GM12878 (cell line): ENCODE measurements at regions not wholly inside any gene's neighbourhood (a gene's known extent, or its start where the extent isn't known, plus 50 kb on each side); places are given as distances from the start of the nearest gene placed in this dataset.

Experiments
- ATAC-seq: fragments of 200-7000 bp; cut with Tn5 transposase; 3 replicates; pipeline ENCODE4 v1.9.1; 2020; ENCODE audit warnings: mild to moderate bottlenecking, moderate library complexity
- BruUV-seq: library from RNA; stranded (reverse); fragments of 400-500 nt; replicated peaks from 2 replicates; lab custom pipeline; 2021; lab: Mats Ljungman, UMichigan
- CTCF ChIA-PET: fragments of 300-600 bp; sonication (Branson Sonifier 250); formaldehyde crosslinking; extraction: SDS; loops from one replicate; lab custom pipeline; 2021; ENCODE audit warnings: inconsistent platforms; lab: Yijun Ruan, JAX
- POLR2A ChIA-PET: fragments of 350-600 bp; formaldehyde crosslinking; extraction: SDS; loops from one replicate; lab custom pipeline; 2021; ENCODE audit warnings: inconsistent platforms; lab: Charles Lee
- RAD21 ChIA-PET: fragments of 300-600 bp; sonication (Branson Sonifier 250); formaldehyde crosslinking; loops from one replicate; lab custom pipeline; 2023; ENCODE audit warnings: antibody characterized with exemption; ENCODE audit not compliant: unreplicated experiment; lab: Charles Lee
- SMC1A ChIA-PET: fragments of 300-600 bp; sonication (Branson Sonifier 250); formaldehyde crosslinking; loops from one replicate; lab custom pipeline; 2023; ENCODE audit not compliant: unreplicated experiment, uncharacterized antibody; lab: Charles Lee
- DNase-seq: peaks from one replicate; pipeline ENCODE4 v3.0.0-alpha.2; 2011; ENCODE audit warnings: low read depth, low spot score
- FAIRE-seq: peaks from 3 replicates; lab custom pipeline; 2011; peaks lifted over from hg19 to GRCh38; lab: Jason Lieb, UNC
- H2AFZ ChIP-seq: 2 replicates; pipeline ENCODE4 v1.6.0; 2011; ENCODE audit warnings: low read depth, low read length, control low read depth; ENCODE audit not compliant: control insufficient read depth
- H3K27ac ChIP-seq: 2 replicates; pipeline ENCODE4 v1.5.1; 2011; ENCODE audit warnings: control low read depth; ENCODE audit not compliant: control insufficient read depth, insufficient read depth
- H3K27me3 ChIP-seq, 2 experiments: replicated peaks in 1 of 2; 2 replicates each; pipeline versions ENCODE4 v1.6.0 to v1.6.1; 2011; ENCODE audit warnings: low read length in 1 of 2; ENCODE audit not compliant: control insufficient read depth in 2 of 2, insufficient read depth in 2 of 2
- H3K36me3 ChIP-seq, 2 experiments: 2 replicates each; pipeline ENCODE4 v1.5.1; 2011; ENCODE audit warnings: low read length in 1 of 2; ENCODE audit not compliant: control insufficient read depth in 2 of 2, insufficient read depth in 2 of 2
- H3K4me1 ChIP-seq: 2 replicates; pipeline ENCODE4 v1.6.1; 2011; ENCODE audit warnings: mild to moderate bottlenecking, low read length, moderate library complexity, mixed read lengths; ENCODE audit not compliant: control insufficient read depth, insufficient read depth
- H3K4me2 ChIP-seq: 2 replicates; pipeline ENCODE4 v1.6.0; 2011; ENCODE audit warnings: control low read depth; ENCODE audit not compliant: control insufficient read depth, insufficient read depth
- H3K4me3 ChIP-seq: fragments of 200-600 bp; sonication (generic); 2 replicates; pipeline ENCODE4 v1.5.1; 2016
- H3K79me2 ChIP-seq: 2 replicates; pipeline ENCODE4 v1.6.0; 2011; ENCODE audit warnings: low read length; ENCODE audit not compliant: control insufficient read depth, insufficient read depth
- H3K9ac ChIP-seq: 2 replicates; pipeline ENCODE4 v1.8.0; 2011; ENCODE audit warnings: low read length, control low read depth, mixed read lengths; ENCODE audit not compliant: control insufficient read depth, insufficient read depth
- H3K9me3 ChIP-seq: replicated peaks from 3 replicates; pipeline ENCODE4 v1.5.1; 2011; ENCODE audit warnings: mild to moderate bottlenecking, low read length; ENCODE audit not compliant: control insufficient read depth, insufficient read depth
- H4K20me1 ChIP-seq: 2 replicates; pipeline ENCODE4 v1.6.0; 2011; ENCODE audit not compliant: control insufficient read depth, insufficient read depth
- LARP7 ChIP-seq: fragments of 450-650 bp; IDR thresholded peaks from 2 replicates; pipeline ENCODE4 v1.6.1; 2017; ENCODE audit warnings: mild to moderate bottlenecking
- PAX5 ChIP-seq: IDR thresholded peaks from 2 replicates; pipeline ENCODE4 v1.6.1; 2011; ENCODE audit warnings: low read depth, low read length, borderline replicate concordance
- POLR2AphosphoS2 ChIP-seq: IDR thresholded peaks from 2 replicates; pipeline ENCODE4 v1.6.1; 2011; ENCODE audit warnings: low read depth, mild to moderate bottlenecking, low read length, improper control_type of control experiment, moderate library complexity
- SMARCA5 ChIP-seq: fragments of 450-650 bp; IDR thresholded peaks from 2 replicates; pipeline ENCODE4 v1.6.1; 2017; ENCODE audit warnings: mild to moderate bottlenecking
- WGBS: methylation state at CpG from one replicate; pipeline ENCODE4 v1.1.6; 2016; ENCODE audit warnings: low lambda C conversion rate; ENCODE audit not compliant: insufficient replicate concordance, insufficient coverage; ENCODE audit errors: missing lambda C conversion rate; 5-methylcytosine and 5-hydroxymethylcytosine counted together
- in situ Hi-C: fragments of 300-500 bp; cut with MboI; formaldehyde crosslinking; loops from 9 replicates; pipeline ENCODE4 v1.14.3; 2018; ENCODE audit warnings: mixed read lengths
- intact Hi-C: fragments of 100-400 bp; cut with micrococcal nuclease; formaldehyde crosslinking; loops from one replicate; pipeline ENCODE4 v1.14.2; 2022; ENCODE audit not compliant: unreplicated experiment
- TF ChIP-seq, protein P1 (sequence below): IDR thresholded peaks from 2 replicates; pipeline ENCODE4 v1.6.1; 2012; ENCODE audit warnings: improper control_type of control experiment, low read depth, low read length; ENCODE audit not compliant: insufficient replicate concordance

DNA sequence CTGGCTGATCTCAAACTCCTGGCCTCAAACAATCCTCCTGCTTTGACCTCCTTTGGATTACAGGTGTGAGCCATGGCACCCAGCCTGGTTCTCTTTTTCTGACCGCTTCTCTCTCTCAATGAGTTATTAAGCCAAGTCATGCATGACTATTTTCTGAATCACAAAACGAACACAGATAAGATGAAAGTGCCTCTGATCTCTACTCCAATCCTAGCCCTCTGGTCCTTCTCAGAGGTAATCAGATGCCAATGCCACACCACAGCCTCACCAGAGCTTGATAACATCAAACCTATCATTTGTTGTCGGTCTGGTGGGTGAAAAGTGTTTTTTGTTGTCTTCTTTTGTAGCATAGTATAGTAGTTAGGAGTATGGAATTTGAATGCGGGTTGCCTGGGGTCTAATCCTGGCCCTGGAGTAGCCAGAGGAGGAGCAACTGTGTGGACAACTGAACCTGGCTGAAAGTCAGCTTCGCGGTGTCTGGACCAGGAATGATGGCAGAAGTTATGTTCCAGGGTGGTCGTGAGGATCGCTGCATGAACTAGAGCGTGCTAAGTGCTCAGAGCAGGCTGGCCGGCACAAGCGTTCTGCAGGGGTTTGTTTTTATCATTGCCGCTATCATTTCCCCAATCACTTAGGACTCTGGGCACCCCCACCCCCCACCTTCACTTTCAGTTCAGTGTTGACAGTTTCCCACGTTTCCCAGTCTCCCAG is 77.9 kb downstream of the SPRING1 start:
- no peak for FAIRE-seq
- no peak for ATAC-seq
- H4K20me1 ChIP-seq, result no peaks in the 10 kb centered on the region; the same call in 1 of the 2 replicates
- H3K4me1 ChIP-seq, result no peaks in the 10 kb centered on the region
- in situ Hi-C loops, result no loop called here
- no TSS peak for BruUV-seq
- H2AFZ ChIP-seq, result no peak overlapping the region
- ChIA-PET CTCF (no interaction called here), SMC1A (no interaction called here), RAD21 (no interaction called here), POLR2A (no interaction called here)
- H3K9ac ChIP-seq, result no peak overlapping the region
- no peaks in the 10 kb centered on the region for H3K36me3 ChIP-seq
- no peak for TF ChIP-seq POLR2AphosphoS2
- no peak for TF ChIP-seq LARP7
- peak; percentile 7; the same call in 1 of the 2 replicates for TF ChIP-seq PAX5
- no peak for TF ChIP-seq SMARCA5
- TF ChIP-seq, protein P1, sequence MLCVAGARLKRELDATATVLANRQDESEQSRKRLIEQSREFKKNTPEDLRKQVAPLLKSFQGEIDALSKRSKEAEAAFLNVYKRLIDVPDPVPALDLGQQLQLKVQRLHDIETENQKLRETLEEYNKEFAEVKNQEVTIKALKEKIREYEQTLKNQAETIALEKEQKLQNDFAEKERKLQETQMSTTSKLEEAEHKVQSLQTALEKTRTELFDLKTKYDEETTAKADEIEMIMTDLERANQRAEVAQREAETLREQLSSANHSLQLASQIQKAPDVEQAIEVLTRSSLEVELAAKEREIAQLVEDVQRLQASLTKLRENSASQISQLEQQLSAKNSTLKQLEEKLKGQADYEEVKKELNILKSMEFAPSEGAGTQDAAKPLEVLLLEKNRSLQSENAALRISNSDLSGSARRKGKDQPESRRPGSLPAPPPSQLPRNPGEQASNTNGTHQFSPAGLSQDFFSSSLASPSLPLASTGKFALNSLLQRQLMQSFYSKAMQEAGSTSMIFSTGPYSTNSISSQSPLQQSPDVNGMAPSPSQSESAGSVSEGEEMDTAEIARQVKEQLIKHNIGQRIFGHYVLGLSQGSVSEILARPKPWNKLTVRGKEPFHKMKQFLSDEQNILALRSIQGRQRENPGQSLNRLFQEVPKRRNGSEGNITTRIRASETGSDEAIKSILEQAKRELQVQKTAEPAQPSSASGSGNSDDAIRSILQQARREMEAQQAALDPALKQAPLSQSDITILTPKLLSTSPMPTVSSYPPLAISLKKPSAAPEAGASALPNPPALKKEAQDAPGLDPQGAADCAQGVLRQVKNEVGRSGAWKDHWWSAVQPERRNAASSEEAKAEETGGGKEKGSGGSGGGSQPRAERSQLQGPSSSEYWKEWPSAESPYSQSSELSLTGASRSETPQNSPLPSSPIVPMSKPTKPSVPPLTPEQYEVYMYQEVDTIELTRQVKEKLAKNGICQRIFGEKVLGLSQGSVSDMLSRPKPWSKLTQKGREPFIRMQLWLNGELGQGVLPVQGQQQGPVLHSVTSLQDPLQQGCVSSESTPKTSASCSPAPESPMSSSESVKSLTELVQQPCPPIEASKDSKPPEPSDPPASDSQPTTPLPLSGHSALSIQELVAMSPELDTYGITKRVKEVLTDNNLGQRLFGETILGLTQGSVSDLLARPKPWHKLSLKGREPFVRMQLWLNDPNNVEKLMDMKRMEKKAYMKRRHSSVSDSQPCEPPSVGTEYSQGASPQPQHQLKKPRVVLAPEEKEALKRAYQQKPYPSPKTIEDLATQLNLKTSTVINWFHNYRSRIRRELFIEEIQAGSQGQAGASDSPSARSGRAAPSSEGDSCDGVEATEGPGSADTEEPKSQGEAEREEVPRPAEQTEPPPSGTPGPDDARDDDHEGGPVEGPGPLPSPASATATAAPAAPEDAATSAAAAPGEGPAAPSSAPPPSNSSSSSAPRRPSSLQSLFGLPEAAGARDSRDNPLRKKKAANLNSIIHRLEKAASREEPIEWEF, result no peak
- no peak for DNase-seq
- WGBS, result 59% methylated on average over 13 of the region's 13 CpGs
- no peak overlapping the region for H3K27ac ChIP-seq
- no peak overlapping the region for H3K4me3 ChIP-seq
- H3K79me2 ChIP-seq, result no peaks in the 10 kb centered on the region
- peaks cover 2 to 9% of the 10 kb centered on the region in 2 experiments for H3K27me3 ChIP-seq
- no peak overlapping the region for H3K4me2 ChIP-seq
- intact Hi-C loops, result no loop called here
- no peaks in the 10 kb centered on the region for H3K9me3 ChIP-seq
